ENCODE measurements at regions not wholly inside any gene's neighbourhood (a gene's known extent, or its start where the extent isn't known, plus 50 kb on each side); places are given as distances from the start of the nearest gene placed in this dataset.

GRCh38 chr15:68501259-68501591 lies 69.3 kb upstream of the ITGA11 start:
- WGBS (ENCODE audit: missing lambda C conversion rate) = 93% methylated on average over 4 of the region's 4 CpGs
- Histone ChIP-seq H3K9me3 (no peaks in the 10 kb centered on the region), H3K27ac (peak overlapping the region; percentile 68 to 74; a peak in 5 of 6 replicates), H3K4me1 (peaks cover 31% of the 10 kb centered on the region), H3K4me2 (no peak overlapping the region), H3K4me3 (no peak overlapping the region)
- FAIRE-seq = no peak
- POLR2A ChIA-PET = no interaction called here
- no peak for ATAC-seq
- DNase-seq (ENCODE audit: low read depth in 1 of 2, low spot score in 1 of 2) = no peak
- TF ChIP-seq BHLHE40 (IDR thresholded peaks at IDR 0.05; ENCODE audit: low read depth, low read length) (no peak), SMC3 (IDR thresholded peaks at IDR 0.05) (no peak), RNF2 (IDR thresholded peaks at IDR 0.05; ENCODE audit: borderline replicate concordance, low read depth) (no peak), CHD4 (IDR thresholded peaks at IDR 0.05; ENCODE audit: borderline replicate concordance) (no peak), KDM5A (IDR thresholded peaks at IDR 0.05) (no peak), TP53 (CRISPR knock-in tag; IDR thresholded peaks at IDR 0.05) (no peak), MAFK (IDR thresholded peaks at IDR 0.05; ENCODE audit: partially characterized antibody) (no peak), POLR2A (IDR thresholded peaks at IDR 0.05; ENCODE audit: low read length) (no peak), PHF8 (IDR thresholded peaks at IDR 0.05; ENCODE audit: borderline replicate concordance, low read depth) (no peak), NR3C1 (IDR thresholded peaks at IDR 0.05) (no peak), KDM1A (IDR thresholded peaks at IDR 0.05; ENCODE audit: low read depth) (no peak), GATA3 (IDR thresholded peaks at IDR 0.05; ENCODE audit: borderline replicate concordance) (no peak), MAZ (IDR thresholded peaks at IDR 0.05; ENCODE audit: borderline replicate concordance, low read depth, low read length) (no peak), CBX8 (IDR thresholded peaks at IDR 0.05) (no peak), HOXB13 (CRISPR knock-in tag; IDR thresholded peaks at IDR 0.05; ENCODE audit: low read depth) (no peak)
- TF ChIP-seq, protein P1, sequence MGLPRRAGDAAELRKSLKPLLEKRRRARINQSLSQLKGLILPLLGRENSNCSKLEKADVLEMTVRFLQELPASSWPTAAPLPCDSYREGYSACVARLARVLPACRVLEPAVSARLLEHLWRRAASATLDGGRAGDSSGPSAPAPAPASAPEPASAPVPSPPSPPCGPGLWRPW (IDR thresholded peaks at IDR 0.05) = no peak
- TF ChIP-seq, protein P2, sequence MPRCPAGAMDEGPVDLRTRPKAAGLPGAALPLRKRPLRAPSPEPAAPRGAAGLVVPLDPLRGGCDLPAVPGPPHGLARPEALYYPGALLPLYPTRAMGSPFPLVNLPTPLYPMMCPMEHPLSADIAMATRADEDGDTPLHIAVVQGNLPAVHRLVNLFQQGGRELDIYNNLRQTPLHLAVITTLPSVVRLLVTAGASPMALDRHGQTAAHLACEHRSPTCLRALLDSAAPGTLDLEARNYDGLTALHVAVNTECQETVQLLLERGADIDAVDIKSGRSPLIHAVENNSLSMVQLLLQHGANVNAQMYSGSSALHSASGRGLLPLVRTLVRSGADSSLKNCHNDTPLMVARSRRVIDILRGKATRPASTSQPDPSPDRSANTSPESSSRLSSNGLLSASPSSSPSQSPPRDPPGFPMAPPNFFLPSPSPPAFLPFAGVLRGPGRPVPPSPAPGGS (IDR thresholded peaks at IDR 0.05) = no peak
- TF ChIP-seq, protein P3, sequence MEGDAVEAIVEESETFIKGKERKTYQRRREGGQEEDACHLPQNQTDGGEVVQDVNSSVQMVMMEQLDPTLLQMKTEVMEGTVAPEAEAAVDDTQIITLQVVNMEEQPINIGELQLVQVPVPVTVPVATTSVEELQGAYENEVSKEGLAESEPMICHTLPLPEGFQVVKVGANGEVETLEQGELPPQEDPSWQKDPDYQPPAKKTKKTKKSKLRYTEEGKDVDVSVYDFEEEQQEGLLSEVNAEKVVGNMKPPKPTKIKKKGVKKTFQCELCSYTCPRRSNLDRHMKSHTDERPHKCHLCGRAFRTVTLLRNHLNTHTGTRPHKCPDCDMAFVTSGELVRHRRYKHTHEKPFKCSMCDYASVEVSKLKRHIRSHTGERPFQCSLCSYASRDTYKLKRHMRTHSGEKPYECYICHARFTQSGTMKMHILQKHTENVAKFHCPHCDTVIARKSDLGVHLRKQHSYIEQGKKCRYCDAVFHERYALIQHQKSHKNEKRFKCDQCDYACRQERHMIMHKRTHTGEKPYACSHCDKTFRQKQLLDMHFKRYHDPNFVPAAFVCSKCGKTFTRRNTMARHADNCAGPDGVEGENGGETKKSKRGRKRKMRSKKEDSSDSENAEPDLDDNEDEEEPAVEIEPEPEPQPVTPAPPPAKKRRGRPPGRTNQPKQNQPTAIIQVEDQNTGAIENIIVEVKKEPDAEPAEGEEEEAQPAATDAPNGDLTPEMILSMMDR (IDR thresholded peaks at IDR 0.05) = no peak
- CTCF ChIA-PET = interaction anchor here (0.7 to 1.8 kb wide), 5 partner anchors 10 to 270 kb away, joined by 3 to 5 read pairs (median 4); no protein-coding TSS in a partner anchor

- H3K9me3 ChIP-seq = no peaks in the 10 kb centered on the region
- TF ChIP-seq ZFP36 (IDR thresholded peaks at IDR 0.05; ENCODE audit: borderline replicate concordance, partially characterized antibody) (peak; percentile 57), EHF (CRISPR knock-in tag; IDR thresholded peaks at IDR 0.05) (no peak)
Observed at GRCh38 chr15:68501616-68502015, 69.7 kb upstream of the ITGA11 start.

DNA sequence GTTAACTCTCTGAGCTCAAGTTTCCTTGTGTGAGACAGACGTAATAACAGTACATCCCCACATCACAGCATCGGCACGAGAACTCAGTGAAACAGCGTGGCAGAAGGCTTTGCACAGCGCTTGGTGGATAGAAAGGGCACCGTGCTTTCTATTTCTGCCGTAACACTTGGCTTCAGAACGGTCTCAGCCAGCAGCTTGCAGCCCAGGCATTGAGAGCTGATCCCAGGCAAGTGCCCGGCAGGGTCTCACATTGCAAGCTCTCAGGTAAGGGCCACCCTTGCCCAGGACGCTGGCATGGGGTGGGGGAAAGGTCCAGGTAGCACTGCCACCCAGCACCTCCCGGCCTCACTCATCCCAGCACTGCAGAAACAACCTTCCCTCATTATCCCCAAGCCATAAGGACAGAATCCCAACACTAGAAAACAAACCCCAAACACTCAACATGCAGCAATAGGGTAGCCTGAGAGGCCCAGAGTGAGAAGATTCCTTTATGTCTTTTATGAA lies 70.5 kb upstream of the ITGA11 start:
- 78% methylated on average over 11 of the region's 11 CpGs for WGBS (ENCODE audit: missing lambda C conversion rate)
- Histone ChIP-seq H3K4me3 (no peak overlapping the region), H3K27ac (peak overlapping the region in 1 of 2 experiments; percentile 74; a peak in 1 of 6 replicates), H3K4me1 (peaks cover 20% of the 10 kb centered on the region), H3K9me3 (no peaks in the 10 kb centered on the region), H3K4me2 (no peak overlapping the region)
- ChIA-PET CTCF (interaction anchor here (0.7 to 4.2 kb wide), 5 partner anchors 11 to 186 kb away, joined by 3 to 14 read pairs (median 3); no protein-coding TSS in a partner anchor), POLR2A (no interaction called here)
- no peak for ATAC-seq
- no peak for FAIRE-seq
- TF ChIP-seq TFCP2L1 (CRISPR knock-in tag; IDR thresholded peaks at IDR 0.05) = no peak
- no peak for TF ChIP-seq RARB (CRISPR knock-in tag; IDR thresholded peaks at IDR 0.05)
- TF ChIP-seq, protein P4, sequence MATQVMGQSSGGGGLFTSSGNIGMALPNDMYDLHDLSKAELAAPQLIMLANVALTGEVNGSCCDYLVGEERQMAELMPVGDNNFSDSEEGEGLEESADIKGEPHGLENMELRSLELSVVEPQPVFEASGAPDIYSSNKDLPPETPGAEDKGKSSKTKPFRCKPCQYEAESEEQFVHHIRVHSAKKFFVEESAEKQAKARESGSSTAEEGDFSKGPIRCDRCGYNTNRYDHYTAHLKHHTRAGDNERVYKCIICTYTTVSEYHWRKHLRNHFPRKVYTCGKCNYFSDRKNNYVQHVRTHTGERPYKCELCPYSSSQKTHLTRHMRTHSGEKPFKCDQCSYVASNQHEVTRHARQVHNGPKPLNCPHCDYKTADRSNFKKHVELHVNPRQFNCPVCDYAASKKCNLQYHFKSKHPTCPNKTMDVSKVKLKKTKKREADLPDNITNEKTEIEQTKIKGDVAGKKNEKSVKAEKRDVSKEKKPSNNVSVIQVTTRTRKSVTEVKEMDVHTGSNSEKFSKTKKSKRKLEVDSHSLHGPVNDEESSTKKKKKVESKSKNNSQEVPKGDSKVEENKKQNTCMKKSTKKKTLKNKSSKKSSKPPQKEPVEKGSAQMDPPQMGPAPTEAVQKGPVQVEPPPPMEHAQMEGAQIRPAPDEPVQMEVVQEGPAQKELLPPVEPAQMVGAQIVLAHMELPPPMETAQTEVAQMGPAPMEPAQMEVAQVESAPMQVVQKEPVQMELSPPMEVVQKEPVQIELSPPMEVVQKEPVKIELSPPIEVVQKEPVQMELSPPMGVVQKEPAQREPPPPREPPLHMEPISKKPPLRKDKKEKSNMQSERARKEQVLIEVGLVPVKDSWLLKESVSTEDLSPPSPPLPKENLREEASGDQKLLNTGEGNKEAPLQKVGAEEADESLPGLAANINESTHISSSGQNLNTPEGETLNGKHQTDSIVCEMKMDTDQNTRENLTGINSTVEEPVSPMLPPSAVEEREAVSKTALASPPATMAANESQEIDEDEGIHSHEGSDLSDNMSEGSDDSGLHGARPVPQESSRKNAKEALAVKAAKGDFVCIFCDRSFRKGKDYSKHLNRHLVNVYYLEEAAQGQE (IDR thresholded peaks at IDR 0.05) = no peak
- TF ChIP-seq POLR2AphosphoS2 (conservative IDR thresholded peaks at IDR 0.05; ENCODE audit: low read length) = no peak
- no peak for TF ChIP-seq ESRRA (IDR thresholded peaks at IDR 0.05; ENCODE audit: borderline replicate concordance, low read length)
- DNase-seq (ENCODE audit: low read depth in 1 of 2, low spot score in 1 of 2) = no peak

More at GRCh38 chr15:68501616-68502015, 69.7 kb upstream of the ITGA11 start:
- POLR2A ChIA-PET = no interaction called here
- 75% methylated on average over 2 of the region's 2 CpGs for WGBS (ENCODE audit: missing lambda C conversion rate)
- Histone ChIP-seq H3K27ac (peak overlapping the region; percentile 68 to 74; a peak in 4 of 6 replicates), H3K4me1 (peaks cover 29% of the 10 kb centered on the region), H3K4me2 (no peak overlapping the region), H3K4me3 (no peak overlapping the region)
- ATAC-seq (no peak), FAIRE-seq (no peak), DNase-seq (ENCODE audit: low read depth in 1 of 2, low spot score in 1 of 2) (no peak)
- CTCF ChIA-PET = interaction anchor here (1.2 to 1.8 kb wide), 3 partner anchors 182 to 195 kb away, joined by 3 to 4 read pairs (median 3); no protein-coding TSS in a partner anchor
